Heart left ventricle (tissue), 13 donors: ENCODE measurements at regions not wholly inside any gene's neighbourhood (a gene's known extent, or its start where the extent isn't known, plus 50 kb on each side); places are given as distances from the start of the nearest gene placed in this dataset.

ENCODE experiments used
- CTCF ChIP-seq, 12 donors: fragments of 200-600 bp; sonication (generic) in 4 of 12; IDR thresholded peaks; one replicate each; pipeline versions ENCODE4 v1.5.0 to v1.8.0; 2018 to 2022; ENCODE audit warnings: antibody characterized with exemption in 12 of 12, mild to moderate bottlenecking in 5 of 12
- POLR2A ChIP-seq, 2 donors: fragments of 450-650 bp; IDR thresholded peaks; one replicate each; pipeline ENCODE4 v1.6.1; 2017; ENCODE audit warnings: antibody characterized with exemption in 2 of 2, mild to moderate bottlenecking in 2 of 2, moderate library complexity in 2 of 2
- donor health status: ischemic (EF 13 %, LVEDD 7.1; RV severe dilation, severe dysfunction).
- donor health status: DM: no; HTN: yes; CAD: no.
- donor health status: DM: no; HTN: no; CAD: no.
- donor health status: ischemic (EF 25% LVEDD 6.9; RV normal size, moderate dysfunction).
- donor health status: ischemic (EF 25% LVEDD 5.7; RV mildly dilated, moderate dysfunction).
- donor health status: ischemic (EF 35%, LVEDD 5.7; RV mildly dilated, moderate dysfunction).
- donor health status: nonischemic (EF 11% LVEDD 7.7; RV severe dilation, severe dysfunction).
- donor health status: DM: yes; HTN: yes; CAD: no.
- donor health status: PGD.
- donor health status: ischemic (EF 29% LVEDD 5.4; RV normal size, mild dysfunction).
- donor health status: nonischemic (EF 23%, LVEDD 6.1; RV moderate dilation, normal function).

GRCh38 chr2:14690926-14691325, 58.4 kb downstream of the LRATD1 start:
- TF ChIP-seq CTCF (IDR thresholded peaks at IDR 0.05) (no peak), POLR2A (IDR thresholded peaks at IDR 0.05) (no peak)
